HFF-Myc (cell line): ENCODE measurements at regions not wholly inside any gene's neighbourhood (a gene's known extent, or its start where the extent isn't known, plus 50 kb on each side); places are given as distances from the start of the nearest gene placed in this dataset.

Experiments used
- DNase-seq: peaks from one replicate; pipeline ENCODE4 v3.0.0-alpha.2; 2011; ENCODE audit warnings: low read depth; ENCODE audit errors: extremely low read depth
- H3K4me3 ChIP-seq: replicated peaks from 2 replicates; pipeline ENCODE4 v1.5.1; 2011; ENCODE audit warnings: low read depth, mild to moderate bottlenecking, control low read depth, low read length
- CTCF ChIP-seq: IDR thresholded peaks from 2 replicates; pipeline ENCODE4 v1.5.1; 2012; ENCODE audit warnings: mild to moderate bottlenecking, low read depth, low read length, control low read depth; ENCODE audit errors: missing control alignments

- H3K4me3 ChIP-seq = no peak overlapping the region
- no peak for DNase-seq
- TF ChIP-seq CTCF = no peak
Measured at GRCh38 chr15:59838900-59839299, 149.8 kb upstream of the BNIP2 start.

- TF ChIP-seq CTCF = no peak
- no peak for DNase-seq
- H3K4me3 ChIP-seq = no peak overlapping the region
Measured at GRCh38 chr15:59835776-59836175, 146.7 kb upstream of the BNIP2 start.

- no peak for TF ChIP-seq CTCF
- no peak for DNase-seq
- H3K4me3 ChIP-seq = no peak overlapping the region
Measured at GRCh38 chr15:59834528-59834927, 145.4 kb upstream of the BNIP2 start.

GRCh38 chr15:59833366-59833765 lies 144.2 kb upstream of the BNIP2 start:
- no peak for TF ChIP-seq CTCF
- no peak for DNase-seq
- no peak overlapping the region for H3K4me3 ChIP-seq

GRCh38 chr15:59830873-59831272 lies 141.8 kb upstream of the BNIP2 start:
- TF ChIP-seq CTCF = no peak
- no peak for DNase-seq
- no peak overlapping the region for H3K4me3 ChIP-seq

- H3K4me3 ChIP-seq = no peak overlapping the region
- no peak for TF ChIP-seq CTCF
- DNase-seq = no peak
Measured at GRCh38 chr15:59830098-59830497, 141.0 kb upstream of the BNIP2 start.

GRCh38 chr15:59828861-59829260 lies 139.7 kb upstream of the BNIP2 start:
- TF ChIP-seq CTCF = no peak
- no peak for DNase-seq

More at GRCh38 chr15:59828861-59829260, 139.7 kb upstream of the BNIP2 start:
- no peak overlapping the region for H3K4me3 ChIP-seq
